Right ventricle myocardium superior (tissue), 1 donor: ENCODE measurements at regions not wholly inside any gene's neighbourhood (a gene's known extent, or its start where the extent isn't known, plus 50 kb on each side); places are given as distances from the start of the nearest gene placed in this dataset.

Experiments used
- ATAC-seq: fragments of 200-7000 bp; cut with Tn5 transposase; one replicate; pipeline ENCODE4 v1.9.1; 2020; ENCODE audit warnings: mild to moderate bottlenecking; ENCODE audit not compliant: poor library complexity
- DNase-seq: peaks from one replicate; pipeline ENCODE4 v3.0.0-alpha.2; 2020
- intact Hi-C: fragments of 100-400 bp; cut with DNase I; formaldehyde crosslinking; loops from one replicate; pipeline ENCODE4 v1.11.2; 2022
- donor health status: DM: no; HTN: yes; CAD: no; lungs with severe emphysema.

GRCh38 chr2:239625156-239625845 lies 224.5 kb upstream of the HDAC4 start:
- intact Hi-C loops = no loop called here
- ATAC-seq (no peak), DNase-seq (no peak)

GRCh38 chr2:239621611-239622010 lies 220.8 kb upstream of the HDAC4 start:
- intact Hi-C loops = no loop called here
- ATAC-seq (no peak), DNase-seq (no peak)

DNA sequence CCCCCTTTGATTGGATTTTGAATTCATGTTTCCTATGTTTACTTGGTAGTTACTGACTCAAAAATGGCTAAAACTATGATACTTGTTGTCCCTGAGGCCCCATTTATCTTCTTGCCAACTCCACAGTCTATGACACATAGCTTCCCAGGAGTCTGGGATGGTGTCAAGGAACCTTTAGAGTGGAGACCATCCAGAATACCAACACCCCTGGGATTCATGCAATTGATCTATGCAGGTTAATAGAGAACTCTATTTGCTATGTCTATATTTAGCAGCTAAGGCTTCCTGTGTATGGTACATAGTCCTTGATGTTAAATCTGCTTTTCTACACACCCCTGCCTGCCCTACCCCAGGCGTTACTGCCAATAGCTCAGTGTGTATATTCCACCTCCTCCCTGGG lies 218.5 kb upstream of the HDAC4 start:
- intact Hi-C loops = no loop called here
- ATAC-seq = no peak

GRCh38 chr2:239616729-239617128 lies 215.9 kb upstream of the HDAC4 start:
- no peak for ATAC-seq
- intact Hi-C loops = no loop called here
- DNase-seq = no peak

More for the DNA sequence above, 218.5 kb upstream of the HDAC4 start:
- no peak for DNase-seq

DNA sequence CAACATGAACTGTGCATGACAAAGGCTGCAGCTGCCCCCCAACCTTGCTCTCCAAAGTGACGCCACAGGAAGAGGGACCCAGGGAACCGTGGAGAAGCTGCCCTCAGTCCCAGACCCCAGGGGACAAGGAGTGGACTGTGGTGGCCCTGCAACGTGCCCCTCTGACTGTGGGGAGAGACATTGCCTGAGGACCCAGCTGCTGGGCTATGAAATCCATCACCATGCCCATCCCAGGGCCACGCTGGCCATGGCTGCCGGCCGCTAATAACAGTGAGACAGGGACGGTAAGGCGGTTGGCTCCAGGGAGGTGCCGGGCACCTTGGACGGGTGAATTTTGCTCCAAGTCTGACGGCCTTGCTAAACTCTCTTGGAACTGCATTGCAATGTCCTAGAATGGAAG lies 211.3 kb upstream of the HDAC4 start:
- intact Hi-C loops = no loop called here
- ATAC-seq (no peak), DNase-seq (no peak)

DNA sequence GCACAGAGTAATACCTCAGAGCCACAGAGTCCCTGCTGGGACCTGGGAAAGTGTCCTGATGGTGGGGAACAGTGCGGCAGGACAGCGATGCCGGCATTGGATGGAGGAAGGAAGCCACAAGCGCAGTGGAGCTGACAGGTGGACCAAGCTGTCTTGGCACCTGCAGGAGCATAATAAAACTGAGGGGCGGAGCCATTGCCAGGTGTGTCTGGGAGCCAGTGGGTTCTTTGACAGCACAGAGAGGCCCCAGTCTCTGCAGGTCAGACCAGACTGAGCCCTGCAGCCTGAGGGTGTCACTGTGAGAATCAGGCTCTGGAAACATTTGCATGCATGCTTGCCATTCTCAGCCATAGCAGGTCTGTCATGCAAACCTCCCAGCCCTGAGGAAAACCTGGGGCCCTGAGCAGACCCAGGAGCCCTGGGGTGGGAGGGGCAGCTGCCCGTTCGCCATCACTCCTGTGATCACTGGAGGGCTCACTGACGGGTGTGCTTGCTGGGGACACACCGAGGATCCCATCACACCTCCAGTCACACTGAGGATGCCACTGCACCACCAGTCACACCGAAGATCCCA lies 210.5 kb upstream of the HDAC4 start:
- no peak for ATAC-seq
- intact Hi-C loops = no loop called here
- DNase-seq = no peak

DNA sequence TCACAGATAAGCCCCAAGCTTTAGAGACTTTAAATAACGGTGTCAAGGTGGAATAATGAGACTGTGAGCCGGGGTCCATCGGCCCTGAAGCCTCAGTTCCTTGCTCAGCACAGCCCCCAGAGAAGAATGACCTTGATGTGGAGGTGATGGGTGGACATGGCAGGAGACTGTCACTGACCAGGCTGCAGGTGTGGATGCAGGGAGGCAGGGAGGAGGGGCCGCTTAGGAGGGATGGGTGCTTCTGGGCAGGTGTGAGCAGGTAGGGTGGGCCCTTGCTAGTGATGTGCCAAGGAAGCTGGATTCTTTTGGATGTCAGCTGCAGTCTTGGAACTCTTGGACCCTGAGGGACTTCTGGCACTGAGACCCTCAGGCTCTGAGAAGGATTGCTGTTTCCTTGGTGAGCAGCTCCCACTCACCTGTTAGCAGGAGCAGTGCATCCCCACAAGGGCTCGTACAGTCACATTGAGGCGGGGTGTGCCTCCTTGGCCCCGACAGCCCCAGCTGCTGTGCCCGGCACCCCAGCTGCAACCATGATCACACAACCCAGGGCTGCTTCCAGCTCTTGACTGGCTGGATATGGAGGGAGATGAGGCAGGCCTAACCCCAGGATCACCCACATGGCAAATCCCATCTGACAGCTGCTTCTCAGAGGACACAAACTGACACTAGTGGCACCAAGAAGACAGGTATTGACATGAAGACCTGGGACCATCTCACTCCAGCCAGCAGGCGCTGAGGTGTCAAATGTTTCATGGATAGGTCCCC lies 209.8 kb upstream of the HDAC4 start:
- DNase-seq (no peak), ATAC-seq (no peak)
- intact Hi-C loops = no loop called here

- DNase-seq = no peak
- intact Hi-C loops = no loop called here
- no peak for ATAC-seq
Measured at GRCh38 chr2:239609607-239610310, 208.9 kb upstream of the HDAC4 start.

- ATAC-seq (no peak), DNase-seq (no peak)
- intact Hi-C loops = no loop called here
Measured at GRCh38 chr2:239609162-239609561, 208.3 kb upstream of the HDAC4 start.

- intact Hi-C loops = no loop called here
- ATAC-seq (no peak), DNase-seq (no peak)
Measured at GRCh38 chr2:239608723-239609122, 207.9 kb upstream of the HDAC4 start.

DNA sequence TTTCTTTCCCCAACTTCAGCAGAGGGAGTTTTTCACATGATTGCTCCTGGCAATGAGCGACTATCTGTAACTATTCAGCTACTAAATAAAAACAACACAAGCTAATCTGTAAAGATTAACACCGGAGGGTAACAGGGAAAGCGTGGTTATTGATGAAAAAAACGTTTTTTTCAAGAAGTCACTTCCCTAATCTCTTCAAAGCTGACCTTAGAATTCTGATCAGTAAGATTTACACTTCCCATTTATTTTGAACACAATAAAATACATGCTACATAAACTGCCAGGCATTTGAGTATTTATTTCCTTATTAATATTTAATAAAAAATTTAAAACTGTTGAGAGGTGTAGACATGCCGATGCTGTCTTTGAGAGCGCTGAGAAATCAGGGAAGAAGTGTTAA lies 207.4 kb upstream of the HDAC4 start:
- intact Hi-C loops = no loop called here
- ATAC-seq (no peak), DNase-seq (no peak)

- peak; percentile 36 for ATAC-seq
- intact Hi-C loops = no loop called here
- DNase-seq = no peak
Measured at GRCh38 chr2:239607517-239608191, 206.8 kb upstream of the HDAC4 start.

DNA sequence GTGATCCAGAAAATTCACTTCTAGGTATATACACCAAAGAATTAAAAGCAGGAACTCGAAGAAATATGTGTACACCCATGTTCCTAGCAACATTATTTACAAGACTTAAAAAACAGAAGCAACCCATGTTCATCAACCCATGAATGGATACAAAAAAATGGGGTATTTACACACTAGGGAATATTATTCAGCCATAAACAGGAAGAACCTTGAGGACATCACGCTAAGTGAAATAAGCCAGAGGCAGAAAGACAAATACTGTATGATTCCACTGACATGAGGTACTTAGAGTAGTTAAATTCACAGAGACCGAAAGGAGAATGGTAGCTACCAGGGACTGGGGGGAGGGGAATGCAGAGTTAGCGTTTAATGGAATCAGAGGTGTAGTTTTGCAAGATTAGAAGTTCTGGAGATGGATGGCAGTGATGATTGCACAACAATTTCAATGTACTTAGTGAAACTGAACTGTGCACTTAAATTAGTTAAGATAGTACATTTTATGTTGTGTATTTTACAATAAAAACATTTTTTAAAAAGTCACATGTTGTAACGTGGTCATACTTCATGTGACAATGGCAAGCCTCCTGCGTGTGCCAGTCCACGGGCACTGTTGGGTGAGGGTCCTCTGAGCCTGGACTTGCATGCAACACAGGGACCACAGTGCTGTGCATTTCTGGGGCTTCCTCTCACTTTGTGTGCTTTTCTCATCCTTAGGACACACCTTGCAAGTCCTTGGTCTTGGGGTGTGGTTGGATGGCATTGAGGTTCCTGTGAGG lies 206.1 kb upstream of the HDAC4 start:
- no peak for DNase-seq
- intact Hi-C loops = no loop called here
- no peak for ATAC-seq

DNA sequence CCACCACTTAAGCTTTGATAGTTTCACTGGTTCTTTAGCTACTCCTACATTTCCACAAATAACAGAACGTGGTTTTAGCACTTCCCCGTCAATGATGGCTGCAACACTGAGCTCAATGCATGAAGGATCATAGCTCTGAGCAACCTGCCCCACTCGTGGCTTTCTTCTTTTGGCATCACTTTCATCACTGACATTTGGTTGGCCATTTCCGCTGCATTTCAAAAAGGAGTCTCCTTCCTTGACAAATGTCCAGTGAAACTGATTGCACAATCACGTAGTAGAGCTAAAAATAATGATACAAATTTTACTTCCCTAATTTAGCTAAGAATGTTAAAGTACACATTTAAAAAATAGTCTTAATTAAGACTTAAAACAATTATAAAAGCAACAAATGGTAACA lies 205.2 kb upstream of the HDAC4 start:
- intact Hi-C loops = no loop called here
- DNase-seq = no peak
- ATAC-seq = no peak

DNA sequence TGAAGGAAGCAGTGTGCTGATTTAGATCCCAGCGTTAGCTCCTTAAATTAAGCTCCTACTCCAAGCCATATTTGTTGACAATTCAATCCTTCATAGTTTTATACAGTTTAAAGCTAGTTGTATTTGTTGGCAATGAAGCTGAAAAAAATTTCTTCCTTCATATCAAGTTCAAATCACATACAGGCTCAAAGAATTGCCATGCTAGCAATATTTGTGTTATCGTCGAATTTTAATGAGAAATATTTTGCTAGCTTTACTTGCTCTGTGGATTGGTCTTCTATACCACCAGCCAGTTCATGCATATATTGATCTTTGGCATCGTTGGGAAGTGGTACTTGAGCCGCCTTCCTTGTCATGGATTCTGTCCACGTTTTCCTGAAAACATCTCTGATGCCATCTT lies 204.6 kb upstream of the HDAC4 start:
- ATAC-seq (no peak), DNase-seq (no peak)
- intact Hi-C loops = no loop called here

- intact Hi-C loops = no loop called here
- no peak for DNase-seq
Measured at GRCh38 chr2:239604861-239605260, 204.0 kb upstream of the HDAC4 start.

DNA sequence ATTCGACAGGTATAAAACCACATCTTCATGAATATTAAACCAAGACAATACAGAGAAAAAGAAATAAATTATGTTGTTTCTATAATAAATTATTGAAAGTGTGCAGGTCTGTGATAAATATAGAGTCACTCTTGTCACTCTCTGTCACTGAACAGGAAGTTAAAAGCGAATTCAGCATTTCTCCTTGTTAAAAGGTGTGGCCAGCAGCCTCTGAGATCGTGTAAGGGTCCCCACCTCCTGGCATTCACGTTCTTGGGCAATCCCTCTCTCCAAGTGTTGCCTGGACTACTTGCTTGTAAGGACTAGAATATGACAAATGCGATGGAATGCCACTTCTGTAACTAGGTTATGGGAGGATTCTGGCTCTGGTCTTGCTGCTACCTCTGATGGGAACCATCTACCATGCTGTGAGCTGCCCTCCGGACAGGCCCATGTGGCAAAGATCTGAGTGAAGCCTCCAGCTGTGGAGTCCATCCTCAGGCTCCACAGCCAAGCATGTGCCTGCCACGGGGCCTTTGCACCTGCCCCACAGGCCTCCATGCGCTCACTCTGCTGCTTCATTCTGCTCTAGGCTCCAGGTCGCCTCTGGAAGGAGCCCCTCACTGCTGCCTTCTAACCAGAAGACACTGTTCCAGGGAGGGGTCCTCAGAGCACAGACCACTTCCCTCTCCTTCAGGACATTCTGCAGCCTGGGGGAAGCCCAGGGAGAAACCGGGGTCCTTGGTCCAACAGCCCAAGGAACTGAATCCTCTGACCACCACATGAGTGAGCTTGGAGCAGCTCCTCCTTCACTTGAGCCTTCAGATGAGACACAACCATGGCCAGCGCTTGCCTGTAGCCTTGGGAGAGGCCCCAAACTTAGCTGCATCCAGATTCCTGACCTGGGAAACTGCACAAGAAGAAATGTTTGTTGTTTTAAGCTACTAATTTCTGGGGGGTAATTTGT lies 202.9 kb upstream of the HDAC4 start:
- intact Hi-C loops = no loop called here
- DNase-seq (no peak), ATAC-seq (no peak)

More at GRCh38 chr2:239604861-239605260, 204.0 kb upstream of the HDAC4 start:
- ATAC-seq = no peak
